ENCODE measurements at regions not wholly inside any gene's neighbourhood (a gene's known extent, or its start where the extent isn't known, plus 50 kb on each side); places are given as distances from the start of the nearest gene placed in this dataset.

GRCh38 chr2:10212827-10213226, 89.9 kb upstream of the HPCAL1 start:
- H3K4me3 ChIP-seq (ENCODE audit: low read depth, low read length), result no peak overlapping the region
- no peak for DNase-seq (ENCODE audit: low read depth)
- TF ChIP-seq MAX (IDR thresholded peaks at IDR 0.05; ENCODE audit: low read depth, low read length), result no peak

GRCh38 chr2:10214179-10214578, 88.5 kb upstream of the HPCAL1 start:
- TF ChIP-seq MYC (IDR thresholded peaks at IDR 0.05; ENCODE audit: low read depth, low read length) (no peak), MAX (IDR thresholded peaks at IDR 0.05; ENCODE audit: low read depth, low read length) (no peak), CTCF (IDR thresholded peaks at IDR 0.05; ENCODE audit: low read depth, low read length) (no peak)

GRCh38 chr2:10215393-10215935, 87.2 kb upstream of the HPCAL1 start:
- DNase-seq (ENCODE audit: low read depth), result no peak
- TF ChIP-seq POLR2A (IDR thresholded peaks at IDR 0.05; ENCODE audit: extremely low read depth, insufficient read length) (no peak), MYC (IDR thresholded peaks at IDR 0.05; ENCODE audit: low read depth, low read length) (no peak), MAX (IDR thresholded peaks at IDR 0.05; ENCODE audit: low read depth, low read length) (no peak), CTCF (IDR thresholded peaks at IDR 0.05; ENCODE audit: low read depth, low read length) (no peak)
- H3K4me3 ChIP-seq (ENCODE audit: low read depth, low read length), result no peak overlapping the region

More at GRCh38 chr2:10214179-10214578, 88.5 kb upstream of the HPCAL1 start:
- no peak overlapping the region for H3K4me3 ChIP-seq (ENCODE audit: low read depth, low read length)
- DNase-seq (ENCODE audit: low read depth), result no peak

- TF ChIP-seq CTCF (IDR thresholded peaks at IDR 0.05; ENCODE audit: low read depth, low read length) (no peak), POLR2A (IDR thresholded peaks at IDR 0.05; ENCODE audit: extremely low read depth, insufficient read length) (no peak), MYC (IDR thresholded peaks at IDR 0.05; ENCODE audit: low read depth, low read length) (no peak), MAX (IDR thresholded peaks at IDR 0.05; ENCODE audit: low read depth, low read length) (no peak)
- no peak overlapping the region for H3K4me3 ChIP-seq (ENCODE audit: low read depth, low read length)
- no peak for DNase-seq (ENCODE audit: low read depth)
Measured at GRCh38 chr2:10216677-10217488, 85.8 kb upstream of the HPCAL1 start.

GRCh38 chr2:10217489-10218435, 84.9 kb upstream of the HPCAL1 start:
- no peak overlapping the region for H3K4me3 ChIP-seq (ENCODE audit: low read depth, low read length)
- TF ChIP-seq CTCF (IDR thresholded peaks at IDR 0.05; ENCODE audit: low read depth, low read length) (no peak), MAX (IDR thresholded peaks at IDR 0.05; ENCODE audit: low read depth, low read length) (no peak), POLR2A (IDR thresholded peaks at IDR 0.05; ENCODE audit: extremely low read depth, insufficient read length) (no peak), MYC (IDR thresholded peaks at IDR 0.05; ENCODE audit: low read depth, low read length) (no peak)
- no peak for DNase-seq (ENCODE audit: low read depth)
